ENCODE measurements at regions not wholly inside any gene's neighbourhood (a gene's known extent, or its start where the extent isn't known, plus 50 kb on each side); places are given as distances from the start of the nearest gene placed in this dataset.

DNA sequence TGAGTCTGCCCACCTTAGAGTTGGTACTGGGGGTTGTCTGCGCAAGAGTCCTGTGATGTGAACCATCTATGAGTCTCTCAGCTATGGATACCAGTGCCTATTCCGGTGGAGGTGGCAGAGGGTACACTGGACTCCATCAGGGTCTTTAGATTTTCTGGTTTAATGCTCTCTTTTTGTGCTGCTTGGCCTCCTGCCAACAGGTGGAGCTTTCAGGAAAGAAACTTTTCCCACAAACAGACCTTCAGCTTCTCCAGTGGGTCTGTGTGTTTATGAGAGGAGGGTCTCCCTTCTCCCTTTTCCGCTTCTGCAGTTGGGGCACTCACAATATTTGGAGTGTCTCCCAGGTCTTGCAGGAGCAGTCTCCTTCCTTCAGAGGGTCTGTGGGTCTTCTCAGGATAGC, 1721.9 kb upstream of the SLC39A10 start:
- TF ChIP-seq POLR2AphosphoS5 (IDR thresholded peaks at IDR 0.05) (no peak), EP300 (IDR thresholded peaks at IDR 0.05) (no peak), POLR2A (IDR thresholded peaks at IDR 0.05) (no peak)
- TF ChIP-seq, protein P1, sequence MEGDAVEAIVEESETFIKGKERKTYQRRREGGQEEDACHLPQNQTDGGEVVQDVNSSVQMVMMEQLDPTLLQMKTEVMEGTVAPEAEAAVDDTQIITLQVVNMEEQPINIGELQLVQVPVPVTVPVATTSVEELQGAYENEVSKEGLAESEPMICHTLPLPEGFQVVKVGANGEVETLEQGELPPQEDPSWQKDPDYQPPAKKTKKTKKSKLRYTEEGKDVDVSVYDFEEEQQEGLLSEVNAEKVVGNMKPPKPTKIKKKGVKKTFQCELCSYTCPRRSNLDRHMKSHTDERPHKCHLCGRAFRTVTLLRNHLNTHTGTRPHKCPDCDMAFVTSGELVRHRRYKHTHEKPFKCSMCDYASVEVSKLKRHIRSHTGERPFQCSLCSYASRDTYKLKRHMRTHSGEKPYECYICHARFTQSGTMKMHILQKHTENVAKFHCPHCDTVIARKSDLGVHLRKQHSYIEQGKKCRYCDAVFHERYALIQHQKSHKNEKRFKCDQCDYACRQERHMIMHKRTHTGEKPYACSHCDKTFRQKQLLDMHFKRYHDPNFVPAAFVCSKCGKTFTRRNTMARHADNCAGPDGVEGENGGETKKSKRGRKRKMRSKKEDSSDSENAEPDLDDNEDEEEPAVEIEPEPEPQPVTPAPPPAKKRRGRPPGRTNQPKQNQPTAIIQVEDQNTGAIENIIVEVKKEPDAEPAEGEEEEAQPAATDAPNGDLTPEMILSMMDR (IDR thresholded peaks at IDR 0.05) = no peak

Measured in stomach (tissue), 4 donors.